Keratinocyte (primary cell): ENCODE measurements at regions not wholly inside any gene's neighbourhood (a gene's known extent, or its start where the extent isn't known, plus 50 kb on each side); places are given as distances from the start of the nearest gene placed in this dataset.

Experiments
- EZH2 ChIP-seq: IDR thresholded peaks from one replicate; pipeline ENCODE4 v1.6.1; 2012; ENCODE audit warnings: inconsistent platforms, mild to moderate bottlenecking, low read length, moderate library complexity
- TF ChIP-seq, protein P1 (sequence below), 3 experiments: IDR thresholded peaks in 1 of 3; conservative IDR thresholded peaks in 1 of 3; optimal IDR thresholded peaks in 1 of 3; 2 replicates in 2 of 3; 3 replicates in 1 of 3; pipeline versions ENCODE3 to v1.5.1; 2011; ENCODE audit warnings: low read length in 3 of 3, mild to moderate bottlenecking in 3 of 3, moderate library complexity in 2 of 3, control low read depth in 1 of 3, inconsistent platforms in 1 of 3; ENCODE audit not compliant: insufficient read depth in 2 of 3; ENCODE audit errors: extremely low read depth in 1 of 3

DNA sequence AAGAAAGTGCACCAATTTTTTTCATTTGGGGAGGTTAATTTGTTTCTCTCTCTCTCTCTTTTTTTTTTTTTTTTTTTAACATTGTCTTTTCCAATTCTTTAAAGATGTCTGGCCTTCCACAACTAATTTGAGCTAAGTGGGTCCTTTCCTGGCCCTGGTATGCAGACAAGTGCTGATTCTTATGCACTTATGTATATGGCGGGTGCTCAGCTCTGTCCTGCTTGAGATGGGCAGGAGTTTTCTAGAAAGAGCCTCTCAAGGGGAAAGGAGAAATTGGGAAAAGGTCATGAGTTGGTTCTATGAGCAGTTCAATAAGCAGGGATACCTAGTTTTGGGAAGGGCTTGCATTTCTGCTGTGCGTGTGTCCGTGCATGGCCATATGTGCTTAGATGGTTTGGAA, 67.8 kb upstream of the NPVF start:
- TF ChIP-seq, protein P1, sequence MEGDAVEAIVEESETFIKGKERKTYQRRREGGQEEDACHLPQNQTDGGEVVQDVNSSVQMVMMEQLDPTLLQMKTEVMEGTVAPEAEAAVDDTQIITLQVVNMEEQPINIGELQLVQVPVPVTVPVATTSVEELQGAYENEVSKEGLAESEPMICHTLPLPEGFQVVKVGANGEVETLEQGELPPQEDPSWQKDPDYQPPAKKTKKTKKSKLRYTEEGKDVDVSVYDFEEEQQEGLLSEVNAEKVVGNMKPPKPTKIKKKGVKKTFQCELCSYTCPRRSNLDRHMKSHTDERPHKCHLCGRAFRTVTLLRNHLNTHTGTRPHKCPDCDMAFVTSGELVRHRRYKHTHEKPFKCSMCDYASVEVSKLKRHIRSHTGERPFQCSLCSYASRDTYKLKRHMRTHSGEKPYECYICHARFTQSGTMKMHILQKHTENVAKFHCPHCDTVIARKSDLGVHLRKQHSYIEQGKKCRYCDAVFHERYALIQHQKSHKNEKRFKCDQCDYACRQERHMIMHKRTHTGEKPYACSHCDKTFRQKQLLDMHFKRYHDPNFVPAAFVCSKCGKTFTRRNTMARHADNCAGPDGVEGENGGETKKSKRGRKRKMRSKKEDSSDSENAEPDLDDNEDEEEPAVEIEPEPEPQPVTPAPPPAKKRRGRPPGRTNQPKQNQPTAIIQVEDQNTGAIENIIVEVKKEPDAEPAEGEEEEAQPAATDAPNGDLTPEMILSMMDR (optimal IDR thresholded peaks at IDR 0.05 in 1 of 3, IDR thresholded peaks at IDR 0.05 in 1 of 3, conservative IDR thresholded peaks at IDR 0.05 in 1 of 3; ENCODE audit: extremely low read depth in 1 of 3, insufficient read depth in 2 of 3, low read length in 3 of 3) = no peak
- TF ChIP-seq EZH2 = no peak
